IMR-90 (cell line): ENCODE measurements at regions not wholly inside any gene's neighbourhood (a gene's known extent, or its start where the extent isn't known, plus 50 kb on each side); places are given as distances from the start of the nearest gene placed in this dataset.

Source experiments
- ATAC-seq: fragments of 200-7000 bp; cut with Tn5 transposase; 2 replicates; pipeline ENCODE4 v1.9.1; 2020; ENCODE audit warnings: low read depth, mild to moderate bottlenecking, moderate library complexity
- BruUV-seq: library from RNA; stranded (reverse); fragments of 400-500 nt; replicated peaks from 2 replicates; lab custom pipeline; 2021; lab: Mats Ljungman, UMichigan
- CTCF ChIA-PET: fragments of 300-600 bp; formaldehyde crosslinking; extraction: SDS; loops from one replicate; lab custom pipeline; 2021; ENCODE audit warnings: antibody characterized with exemption; lab: Yijun Ruan, JAX
- POLR2A ChIA-PET: fragments of 300-600 bp; sonication (Branson Sonifier 250); formaldehyde crosslinking; loops from one replicate; lab custom pipeline; 2022; ENCODE audit warnings: antibody characterized with exemption; ENCODE audit not compliant: unreplicated experiment; lab: Charles Lee
- DNase-seq: peaks from one replicate; pipeline ENCODE4 v3.0.0; 2013
- H2AFZ ChIP-seq: replicated peaks from 2 replicates; pipeline ENCODE3; 2013; ENCODE audit warnings: low read length, mild to moderate bottlenecking; ENCODE audit not compliant: poor library complexity
- H2AK5ac ChIP-seq: 2 replicates; pipeline ENCODE4 v1.6.1; 2013; ENCODE audit warnings: low read depth, low read length, inconsistent platforms
- H2AK9ac ChIP-seq: replicated peaks from 2 replicates; pipeline ENCODE3; 2013; ENCODE audit warnings: mild to moderate bottlenecking, low read depth, low read length, moderate library complexity; ENCODE audit not compliant: poor library complexity
- H2BK120ac ChIP-seq: 2 replicates; pipeline ENCODE4 v1.6.1; 2013; ENCODE audit warnings: low read depth, low read length, inconsistent platforms
- H2BK15ac ChIP-seq: 3 replicates; pipeline ENCODE4 v1.6.1; 2013; ENCODE audit warnings: low read depth, low read length, inconsistent platforms
- H2BK20ac ChIP-seq: 2 replicates; pipeline ENCODE4 v1.6.1; 2013; ENCODE audit warnings: low read depth, mild to moderate bottlenecking, inconsistent platforms, low read length, moderate library complexity
- H2BK5ac ChIP-seq: 2 replicates; pipeline ENCODE4 v1.6.1; 2013; ENCODE audit warnings: mild to moderate bottlenecking, low read depth, low read length, inconsistent platforms; ENCODE audit not compliant: poor library complexity, severe bottlenecking
- H3K14ac ChIP-seq: replicated peaks from 2 replicates; pipeline ENCODE4 v1.6.1; 2013; ENCODE audit warnings: low read depth, low read length, inconsistent platforms
- H3K18ac ChIP-seq: 2 replicates; pipeline ENCODE4 v1.6.1; 2013; ENCODE audit warnings: low read depth, low read length, control low read depth
- H3K23ac ChIP-seq: 2 replicates; pipeline ENCODE4 v1.6.1; 2013; ENCODE audit warnings: low read depth, low read length, inconsistent platforms
- H3K27ac ChIP-seq: 2 replicates; pipeline ENCODE4 v1.5.1; 2013; ENCODE audit warnings: mild to moderate bottlenecking, control low read depth, low read length; ENCODE audit not compliant: insufficient read depth
- H3K27me3 ChIP-seq: 2 replicates; pipeline ENCODE4 v1.6.1; 2013; ENCODE audit warnings: low read length; ENCODE audit not compliant: control insufficient read depth, insufficient read depth
- H3K36me3 ChIP-seq: 2 replicates; pipeline ENCODE4 v1.6.1; 2013; ENCODE audit warnings: low read length, mixed read lengths; ENCODE audit not compliant: control insufficient read depth, insufficient read depth
- H3K4ac ChIP-seq: 2 replicates; pipeline ENCODE4 v1.6.1; 2013; ENCODE audit warnings: low read depth, low read length, inconsistent platforms
- H3K4me1 ChIP-seq: 2 replicates; pipeline ENCODE4 v1.6.1; 2013; ENCODE audit warnings: low read length, mixed read lengths; ENCODE audit not compliant: control insufficient read depth, insufficient read depth
- H3K4me2 ChIP-seq: 2 replicates; pipeline ENCODE4 v1.6.1; 2013; ENCODE audit warnings: low read depth, mild to moderate bottlenecking, control low read depth, low read length, moderate library complexity
- H3K4me3 ChIP-seq: 2 replicates; pipeline ENCODE4 v1.5.1; 2013; ENCODE audit warnings: low read depth, mild to moderate bottlenecking, control low read depth, low read length, moderate library complexity; ENCODE audit not compliant: insufficient read depth
- H3K56ac ChIP-seq: 2 replicates; pipeline ENCODE4 v1.6.1; 2013; ENCODE audit warnings: low read length, inconsistent platforms; ENCODE audit not compliant: insufficient read depth; ENCODE audit errors: extremely low read depth
- H3K79me1 ChIP-seq, 2 experiments: 2 replicates each; pipeline ENCODE4 v1.6.1; 2013; ENCODE audit warnings: low read length in 2 of 2, inconsistent platforms in 1 of 2, low read depth in 1 of 2
- H3K9ac ChIP-seq: 2 replicates; pipeline ENCODE4 v1.6.1; 2013; ENCODE audit warnings: low read depth, low read length, control low read depth
- H3K9me1 ChIP-seq: 2 replicates; pipeline ENCODE4 v1.6.1; 2013; ENCODE audit warnings: low read length, inconsistent platforms; ENCODE audit not compliant: insufficient read depth
- H3K9me3 ChIP-seq: 2 replicates; pipeline ENCODE4 v1.6.1; 2013; ENCODE audit warnings: low read length; ENCODE audit not compliant: control insufficient read depth, insufficient read depth
- H4K20me1 ChIP-seq: 2 replicates; pipeline ENCODE4 v1.6.1; 2013; ENCODE audit warnings: low read length, inconsistent platforms; ENCODE audit not compliant: insufficient read depth
- H4K5ac ChIP-seq: 2 replicates; pipeline ENCODE4 v1.6.1; 2013; ENCODE audit warnings: mild to moderate bottlenecking, low read depth, low read length, control low read depth
- H4K8ac ChIP-seq, 2 experiments: 2 replicates each; pipeline ENCODE4 v1.6.1; 2013; ENCODE audit warnings: low read depth in 2 of 2, low read length in 2 of 2, control low read depth in 1 of 2, inconsistent platforms in 1 of 2
- H4K91ac ChIP-seq: 2 replicates; pipeline ENCODE4 v1.6.1; 2013; ENCODE audit warnings: low read depth, low read length, inconsistent platforms; ENCODE audit not compliant: insufficient read depth
- BHLHE40 ChIP-seq: fragments of 150-350 bp; IDR thresholded peaks from 2 replicates; pipeline ENCODE4 v1.6.1; 2016; ENCODE audit warnings: mild to moderate bottlenecking, low read depth, low read length
- CEBPB ChIP-seq: IDR thresholded peaks from 2 replicates; pipeline ENCODE4 v1.6.1; 2012; ENCODE audit warnings: low read depth, low read length, improper control_type of control experiment
- CHD1 ChIP-seq: IDR thresholded peaks from 2 replicates; pipeline ENCODE4 v1.6.1; 2012; ENCODE audit warnings: low read depth, low read length, improper control_type of control experiment
- FOS ChIP-seq: fragments of 150-350 bp; IDR thresholded peaks from 2 replicates; pipeline ENCODE4 v1.6.1; 2016; ENCODE audit warnings: low read depth, low read length
- MAFK ChIP-seq: IDR thresholded peaks from 2 replicates; pipeline ENCODE4 v1.6.1; 2012; ENCODE audit warnings: low read depth, low read length, improper control_type of control experiment
- MAZ ChIP-seq: IDR thresholded peaks from 2 replicates; pipeline ENCODE4 v1.6.1; 2012; ENCODE audit warnings: low read depth, mild to moderate bottlenecking, low read length, improper control_type of control experiment, moderate library complexity, borderline replicate concordance
- MXI1 ChIP-seq: IDR thresholded peaks from 2 replicates; pipeline ENCODE4 v1.6.1; 2012; ENCODE audit warnings: low read depth, mild to moderate bottlenecking, low read length, moderate library complexity, borderline replicate concordance
- NFE2L2 ChIP-seq: fragments of 150-350 bp; IDR thresholded peaks from 2 replicates; pipeline ENCODE4 v1.6.1; 2016; ENCODE audit warnings: low read depth, mild to moderate bottlenecking, low read length
- POLR2A ChIP-seq: IDR thresholded peaks from 2 replicates; pipeline ENCODE4 v1.6.1; 2012; ENCODE audit warnings: mild to moderate bottlenecking, low read depth, low read length
- RAD21 ChIP-seq: IDR thresholded peaks from 2 replicates; pipeline ENCODE4 v1.6.1; 2012; ENCODE audit warnings: low read length, improper control_type of control experiment
- RCOR1 ChIP-seq: IDR thresholded peaks from 2 replicates; pipeline ENCODE4 v1.6.1; 2012; ENCODE audit warnings: mild to moderate bottlenecking, low read length, improper control_type of control experiment; ENCODE audit not compliant: insufficient replicate concordance
- RFX5 ChIP-seq: IDR thresholded peaks from 2 replicates; pipeline ENCODE4 v1.8.0; 2012; ENCODE audit warnings: low read depth, mild to moderate bottlenecking, low read length, moderate library complexity
- SMC3 ChIP-seq: fragments of 150-350 bp; IDR thresholded peaks from 2 replicates; pipeline ENCODE4 v1.6.1; 2016; ENCODE audit warnings: low read depth, mild to moderate bottlenecking, antibody characterized with exemption, low read length, moderate library complexity
- WGBS, 2 experiments: methylation state at CpG; one replicate each; pipeline versions ENCODE4 v1.1.5 to v1.1.7; 2013; ENCODE audit warnings: missing lambda C conversion rate in 2 of 2; ENCODE audit not compliant: insufficient read length in 1 of 2; ENCODE audit errors: extremely low coverage in 2 of 2; 5-methylcytosine and 5-hydroxymethylcytosine counted together
- dilution Hi-C: fragments of 300-500 bp; cut with HindIII; formaldehyde crosslinking; loops from one replicate; pipeline ENCODE4 v1.14.3; 2018; ENCODE audit warnings: low sequenced_read_pairs; ENCODE audit not compliant: unreplicated experiment
- in situ Hi-C: fragments of 300-500 bp; cut with MboI; formaldehyde crosslinking; loops from 3 replicates; pipeline ENCODE4 v1.14.3; 2019; ENCODE audit warnings: low sequenced_read_pairs, inconsistent platforms, mixed read lengths
- intact Hi-C: fragments of 100-400 bp; cut with micrococcal nuclease; formaldehyde crosslinking; loops from 2 replicates; pipeline ENCODE4 v1.10.0; 2022
- TF ChIP-seq, protein P1 (sequence below): fragments of 150-350 bp; IDR thresholded peaks from 2 replicates; pipeline ENCODE4 v1.6.1; 2017; ENCODE audit warnings: mild to moderate bottlenecking, antibody characterized with exemption, low read length, low read depth
- TF ChIP-seq, protein P2 (sequence below): fragments of 150-350 bp; IDR thresholded peaks from 2 replicates; pipeline ENCODE4 v1.6.1; 2016; ENCODE audit warnings: low read depth, mild to moderate bottlenecking, low read length, moderate library complexity, borderline replicate concordance

DNA sequence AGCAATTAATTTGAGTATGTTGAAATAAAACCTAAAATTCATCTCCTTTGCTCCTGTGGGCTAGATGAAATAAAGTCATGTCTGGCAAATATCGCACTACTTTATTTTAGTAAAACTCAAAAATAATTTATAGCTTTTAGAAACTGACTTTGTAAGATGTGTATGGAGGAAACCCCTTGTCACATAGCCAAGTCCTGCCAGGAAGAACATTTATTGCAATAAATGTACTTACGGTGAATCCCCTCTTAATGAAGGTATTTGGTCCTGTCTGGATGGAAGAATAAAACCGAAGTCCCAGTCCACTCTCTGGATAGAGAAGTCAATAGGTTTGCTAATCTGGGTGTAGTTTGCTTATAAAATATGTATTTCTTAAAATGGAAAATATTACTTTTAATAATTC, 1226.8 kb upstream of the MAP3K7 start:
- TF ChIP-seq FOS (no peak), CHD1 (no peak), CEBPB (no peak), BHLHE40 (no peak), NFE2L2 (no peak), POLR2A (no peak), RFX5 (no peak), RCOR1 (no peak), MXI1 (no peak), RAD21 (no peak), MAZ (no peak), MAFK (no peak), SMC3 (no peak)
- TF ChIP-seq, protein P1, sequence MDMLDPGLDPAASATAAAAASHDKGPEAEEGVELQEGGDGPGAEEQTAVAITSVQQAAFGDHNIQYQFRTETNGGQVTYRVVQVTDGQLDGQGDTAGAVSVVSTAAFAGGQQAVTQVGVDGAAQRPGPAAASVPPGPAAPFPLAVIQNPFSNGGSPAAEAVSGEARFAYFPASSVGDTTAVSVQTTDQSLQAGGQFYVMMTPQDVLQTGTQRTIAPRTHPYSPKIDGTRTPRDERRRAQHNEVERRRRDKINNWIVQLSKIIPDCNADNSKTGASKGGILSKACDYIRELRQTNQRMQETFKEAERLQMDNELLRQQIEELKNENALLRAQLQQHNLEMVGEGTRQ, result no peak
- TF ChIP-seq, protein P2, sequence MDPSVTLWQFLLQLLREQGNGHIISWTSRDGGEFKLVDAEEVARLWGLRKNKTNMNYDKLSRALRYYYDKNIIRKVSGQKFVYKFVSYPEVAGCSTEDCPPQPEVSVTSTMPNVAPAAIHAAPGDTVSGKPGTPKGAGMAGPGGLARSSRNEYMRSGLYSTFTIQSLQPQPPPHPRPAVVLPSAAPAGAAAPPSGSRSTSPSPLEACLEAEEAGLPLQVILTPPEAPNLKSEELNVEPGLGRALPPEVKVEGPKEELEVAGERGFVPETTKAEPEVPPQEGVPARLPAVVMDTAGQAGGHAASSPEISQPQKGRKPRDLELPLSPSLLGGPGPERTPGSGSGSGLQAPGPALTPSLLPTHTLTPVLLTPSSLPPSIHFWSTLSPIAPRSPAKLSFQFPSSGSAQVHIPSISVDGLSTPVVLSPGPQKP, result no peak
- Histone ChIP-seq H4K8ac (no peak overlapping the region), H3K56ac (no peak overlapping the region), H3K79me1 (no peaks in the 10 kb centered on the region), H4K20me1 (no peaks in the 10 kb centered on the region), H2AFZ (no peak overlapping the region), H3K23ac (no peak overlapping the region), H3K4me2 (no peak overlapping the region), H3K14ac (no peak overlapping the region), H2BK20ac (no peak overlapping the region), H3K18ac (no peak overlapping the region), H3K4me3 (no peak overlapping the region), H2BK120ac (no peak overlapping the region), H3K27ac (no peak overlapping the region), H3K4me1 (no peaks in the 10 kb centered on the region), H4K91ac (no peak overlapping the region), H4K5ac (no peak overlapping the region), H3K9me3 (no peaks in the 10 kb centered on the region), H2BK5ac (no peak overlapping the region), H2BK15ac (no peak overlapping the region), H3K9ac (no peak overlapping the region), H2AK9ac (no peak overlapping the region), H2AK5ac (no peak overlapping the region), H3K27me3 (no peaks in the 10 kb centered on the region), H3K36me3 (no peaks in the 10 kb centered on the region), H3K9me1 (no peaks in the 10 kb centered on the region), H3K4ac (no peak overlapping the region)
- DNase-seq (no peak), ATAC-seq (no peak)
- ChIA-PET POLR2A (interaction anchor here (0.6 kb wide), 1 partner anchor 692 kb away, joined by 4 read pairs; no protein-coding TSS in a partner anchor), CTCF (no interaction called here)
- no CpG with 5 or more reads among the region's 3 CpGs for WGBS, 2 experiments
- BruUV-seq, result no TSS peak
- dilution Hi-C loops (no loop called here), intact Hi-C loops (no loop called here), in situ Hi-C loops (no loop called here)
